Stimulated activated naive CD8-positive, alpha-beta T cell treated with anti-CD3 and anti-CD28 coated beads, Interleukin-15, Interleukin-2, amounts not matched to agents 100 ng/mL and 50 ng/mL, for 24 hours (primary cell): ENCODE measurements at regions not wholly inside any gene's neighbourhood (a gene's known extent, or its start where the extent isn't known, plus 50 kb on each side); places are given as distances from the start of the nearest gene placed in this dataset.

ENCODE experiments used
- H3K27ac Mint-ChIP-seq: one replicate; pipeline ENCODE4 v1.8.0; 2021; ENCODE audit warnings: mild to moderate bottlenecking, mixed read lengths
- H3K27me3 Mint-ChIP-seq: one replicate; pipeline ENCODE4 v1.8.0; 2021; ENCODE audit warnings: mixed read lengths
- H3K36me3 Mint-ChIP-seq: one replicate; pipeline ENCODE4 v1.8.0; 2021; ENCODE audit warnings: low read depth, mixed read lengths
- H3K4me1 Mint-ChIP-seq: one replicate; pipeline ENCODE4 v1.8.0; 2021; ENCODE audit warnings: low read depth, mixed read lengths
- H3K4me3 Mint-ChIP-seq: one replicate; pipeline ENCODE4 v1.8.0; 2021; ENCODE audit warnings: mild to moderate bottlenecking, mixed read lengths
- H3K9me3 Mint-ChIP-seq: one replicate; pipeline ENCODE4 v1.8.0; 2021; ENCODE audit warnings: mixed read lengths

- Mint-ChIP-seq H3K4me3 (no peak overlapping the region), H3K4me1 (no peaks in the 10 kb centered on the region), H3K27ac (no peak overlapping the region), H3K27me3 (peaks cover 40% of the 10 kb centered on the region), H3K36me3 (no peaks in the 10 kb centered on the region), H3K9me3 (no peaks in the 10 kb centered on the region)
Measured at GRCh38 chr2:219692521-219692920, 65.1 kb downstream of the SLC4A3 start.

- Mint-ChIP-seq H3K36me3 (no peaks in the 10 kb centered on the region), H3K27ac (no peak overlapping the region), H3K27me3 (peaks cover 61% of the 10 kb centered on the region), H3K9me3 (no peaks in the 10 kb centered on the region), H3K4me3 (no peak overlapping the region), H3K4me1 (no peaks in the 10 kb centered on the region)
Measured at GRCh38 chr2:219695145-219695709, 67.8 kb downstream of the SLC4A3 start.

GRCh38 chr2:219697811-219698747, 70.6 kb downstream of the SLC4A3 start:
- Mint-ChIP-seq H3K4me3 (no peak overlapping the region), H3K4me1 (no peaks in the 10 kb centered on the region)

GRCh38 chr2:219698748-219699439, 71.5 kb downstream of the SLC4A3 start:
- no peak overlapping the region for H3K4me3 Mint-ChIP-seq
- H3K36me3 Mint-ChIP-seq: no peaks in the 10 kb centered on the region
- no peaks in the 10 kb centered on the region for H3K4me1 Mint-ChIP-seq
- no peaks in the 10 kb centered on the region for H3K9me3 Mint-ChIP-seq
- no peak overlapping the region for H3K27ac Mint-ChIP-seq
- peaks cover 55% of the 10 kb centered on the region for H3K27me3 Mint-ChIP-seq

More at GRCh38 chr2:219697811-219698747, 70.6 kb downstream of the SLC4A3 start:
- Mint-ChIP-seq H3K27ac (no peak overlapping the region), H3K27me3 (peaks cover 58% of the 10 kb centered on the region), H3K9me3 (no peaks in the 10 kb centered on the region), H3K36me3 (no peaks in the 10 kb centered on the region)

GRCh38 chr2:219699440-219699821, 72.0 kb downstream of the SLC4A3 start:
- H3K27me3 Mint-ChIP-seq: peaks cover 55% of the 10 kb centered on the region

GRCh38 chr2:219701847-219702634, 74.6 kb downstream of the SLC4A3 start:
- no peak overlapping the region for H3K27ac Mint-ChIP-seq
- no peak overlapping the region for H3K4me3 Mint-ChIP-seq
- peaks cover 46% of the 10 kb centered on the region for H3K27me3 Mint-ChIP-seq
- no peaks in the 10 kb centered on the region for H3K9me3 Mint-ChIP-seq
- H3K4me1 Mint-ChIP-seq: no peaks in the 10 kb centered on the region
- H3K36me3 Mint-ChIP-seq: no peaks in the 10 kb centered on the region

More at GRCh38 chr2:219699440-219699821, 72.0 kb downstream of the SLC4A3 start:
- H3K4me3 Mint-ChIP-seq: no peak overlapping the region
- H3K4me1 Mint-ChIP-seq: no peaks in the 10 kb centered on the region
- no peak overlapping the region for H3K27ac Mint-ChIP-seq
- H3K36me3 Mint-ChIP-seq: no peaks in the 10 kb centered on the region
- no peaks in the 10 kb centered on the region for H3K9me3 Mint-ChIP-seq

- no peaks in the 10 kb centered on the region for H3K36me3 Mint-ChIP-seq
- H3K9me3 Mint-ChIP-seq: no peaks in the 10 kb centered on the region
Measured at GRCh38 chr2:219702796-219703545, 75.5 kb downstream of the SLC4A3 start.

GRCh38 chr2:219704878-219705277, 77.4 kb downstream of the SLC4A3 start:
- Mint-ChIP-seq H3K9me3 (no peaks in the 10 kb centered on the region), H3K27ac (no peak overlapping the region), H3K27me3 (peaks cover 31% of the 10 kb centered on the region), H3K4me3 (no peak overlapping the region), H3K4me1 (no peaks in the 10 kb centered on the region), H3K36me3 (no peaks in the 10 kb centered on the region)

More at GRCh38 chr2:219702796-219703545, 75.5 kb downstream of the SLC4A3 start:
- Mint-ChIP-seq H3K4me1 (no peaks in the 10 kb centered on the region), H3K27me3 (peaks cover 41% of the 10 kb centered on the region), H3K27ac (no peak overlapping the region), H3K4me3 (no peak overlapping the region)

- H3K4me3 Mint-ChIP-seq: no peak overlapping the region
- H3K36me3 Mint-ChIP-seq: no peaks in the 10 kb centered on the region
- H3K27ac Mint-ChIP-seq: no peak overlapping the region
- H3K4me1 Mint-ChIP-seq: no peaks in the 10 kb centered on the region
- peaks cover 35% of the 10 kb centered on the region for H3K27me3 Mint-ChIP-seq
- no peaks in the 10 kb centered on the region for H3K9me3 Mint-ChIP-seq
Measured at GRCh38 chr2:219706823-219707281, 79.4 kb downstream of the SLC4A3 start.

- Mint-ChIP-seq H3K4me3 (no peak overlapping the region), H3K4me1 (no peaks in the 10 kb centered on the region), H3K36me3 (no peaks in the 10 kb centered on the region), H3K27me3 (peaks cover 35% of the 10 kb centered on the region), H3K27ac (no peak overlapping the region), H3K9me3 (no peaks in the 10 kb centered on the region)
Measured at GRCh38 chr2:219707496-219708285, 80.3 kb downstream of the SLC4A3 start.

GRCh38 chr2:219709331-219709761, 81.9 kb downstream of the SLC4A3 start:
- Mint-ChIP-seq H3K36me3 (no peaks in the 10 kb centered on the region), H3K9me3 (no peaks in the 10 kb centered on the region), H3K4me1 (no peaks in the 10 kb centered on the region), H3K27ac (no peak overlapping the region), H3K4me3 (no peak overlapping the region), H3K27me3 (peaks cover 31% of the 10 kb centered on the region)

GRCh38 chr2:219713110-219713509, 85.7 kb downstream of the SLC4A3 start:
- H3K27ac Mint-ChIP-seq: no peak overlapping the region
- no peak overlapping the region for H3K4me3 Mint-ChIP-seq
- H3K9me3 Mint-ChIP-seq: no peaks in the 10 kb centered on the region
- H3K4me1 Mint-ChIP-seq: no peaks in the 10 kb centered on the region
- H3K36me3 Mint-ChIP-seq: no peaks in the 10 kb centered on the region
- peaks cover 22% of the 10 kb centered on the region for H3K27me3 Mint-ChIP-seq

GRCh38 chr2:219714681-219715400, 87.4 kb downstream of the SLC4A3 start:
- Mint-ChIP-seq H3K36me3 (no peaks in the 10 kb centered on the region), H3K4me3 (no peak overlapping the region), H3K9me3 (no peaks in the 10 kb centered on the region), H3K4me1 (no peaks in the 10 kb centered on the region), H3K27ac (no peak overlapping the region), H3K27me3 (peaks cover 26% of the 10 kb centered on the region)
